Sigmoid colon (tissue), 6 donors: ENCODE measurements at regions not wholly inside any gene's neighbourhood (a gene's known extent, or its start where the extent isn't known, plus 50 kb on each side); places are given as distances from the start of the nearest gene placed in this dataset.

Source experiments
- DNase-seq: peaks from one replicate; pipeline ENCODE4 v3.0.0-alpha.2; 2019
- H3K27ac ChIP-seq, 4 donors: fragments of 200-600 bp; sonication (generic); one replicate each; pipeline ENCODE4 v1.5.1; 2016 to 2019; ENCODE audit warnings: mild to moderate bottlenecking in 1 of 4
- H3K27me3 ChIP-seq, 3 donors: fragments of 200-600 bp; sonication (generic); one replicate each; pipeline ENCODE4 v1.5.1; 2019; ENCODE audit warnings: mild to moderate bottlenecking in 1 of 3
- H3K36me3 ChIP-seq, 4 donors: fragments of 200-600 bp; sonication (generic); one replicate each; pipeline ENCODE4 v1.5.1; 2016 to 2019
- H3K4me1 ChIP-seq, 4 donors: fragments of 200-600 bp; sonication (generic); one replicate each; pipeline ENCODE4 v1.5.1; 2017 to 2019
- H3K4me3 ChIP-seq, 4 donors: fragments of 200-600 bp; sonication (generic); one replicate each; pipeline ENCODE4 v1.5.1; 2017 to 2019; ENCODE audit warnings: mild to moderate bottlenecking in 2 of 4, moderate library complexity in 1 of 4
- H3K9me3 ChIP-seq, 4 donors: fragments of 200-600 bp in 3 of 4; sonication (generic) in 3 of 4; one replicate each; pipeline versions ENCODE4 v1.5.1 to v1.6.1; 2013 to 2019
- CTCF ChIP-seq, 4 experiments: fragments of 450-650 bp in 3 of 4; fragments of 200-600 bp in 1 of 4; IDR thresholded peaks; one replicate each; pipeline ENCODE4 v1.5.1; 2016 to 2019; ENCODE audit warnings: antibody characterized with exemption in 4 of 4, mild to moderate bottlenecking in 3 of 4, moderate library complexity in 2 of 4
- EP300 ChIP-seq, 4 donors: sonication (generic); formaldehyde crosslinking; IDR thresholded peaks; one replicate each; pipeline ENCODE4 v1.6.1; 2017; ENCODE audit warnings: antibody characterized with exemption in 4 of 4
- POLR2A ChIP-seq, 2 donors: fragments of 450-650 bp; IDR thresholded peaks; one replicate each; pipeline ENCODE4 v1.6.1; 2016; ENCODE audit warnings: antibody characterized with exemption in 2 of 2, mild to moderate bottlenecking in 2 of 2, moderate library complexity in 2 of 2
- POLR2AphosphoS5 ChIP-seq, 4 donors: sonication (generic); formaldehyde crosslinking; IDR thresholded peaks; one replicate each; pipeline ENCODE4 v1.6.1; 2017; ENCODE audit warnings: antibody characterized with exemption in 4 of 4
- WGBS, 2 donors: extraction: QIAGEN DNeasy Blood & Tissue Kit; methylation state at CpG; one replicate each; pipeline ENCODE4 v1.1.7; 2013; 5-methylcytosine and 5-hydroxymethylcytosine counted together
- intact Hi-C: fragments of 100-400 bp; cut with DNase I; formaldehyde crosslinking; loops from one replicate; pipeline ENCODE4 v1.15.1; 2023
- donor health status: healthy with polysubstance abuse.
- donor health status: healthy.

- Histone ChIP-seq H3K9me3 (no peaks in the 10 kb centered on the region), H3K27ac (no peak overlapping the region), H3K4me3 (no peak overlapping the region), H3K36me3 (no peaks in the 10 kb centered on the region), H3K4me1 (peaks cover 0 to 22% (median 12%) of the 10 kb centered on the region in 4 donors), H3K27me3 (no peaks in the 10 kb centered on the region)
- TF ChIP-seq POLR2A (IDR thresholded peaks at IDR 0.05) (no peak), EP300 (IDR thresholded peaks at IDR 0.05) (no peak), CTCF (IDR thresholded peaks at IDR 0.05) (no peak), POLR2AphosphoS5 (IDR thresholded peaks at IDR 0.05) (no peak)
- intact Hi-C loops: no loop called here
- DNase-seq: no peak
- WGBS, 2 donors: 63 to 72% methylated on average over 2 of the region's 2 CpGs
Observed at GRCh38 chr4:165604181-165604580, 225.4 kb downstream of the CPE start.

GRCh38 chr4:165605811-165606210, 227.0 kb downstream of the CPE start:
- H3K4me3 ChIP-seq: no peak overlapping the region
- H3K27ac ChIP-seq: no peak overlapping the region
- 60 to 80% methylated on average over 1 of the region's 1 CpG for WGBS, 2 donors
- no peak for DNase-seq
- TF ChIP-seq POLR2A (IDR thresholded peaks at IDR 0.05): no peak
- no peak for TF ChIP-seq POLR2AphosphoS5 (IDR thresholded peaks at IDR 0.05)
- TF ChIP-seq CTCF (IDR thresholded peaks at IDR 0.05): no peak
- no peak for TF ChIP-seq EP300 (IDR thresholded peaks at IDR 0.05)
- H3K4me1 ChIP-seq: peaks cover 0 to 31% (median 14%) of the 10 kb centered on the region in 4 donors
- H3K36me3 ChIP-seq: no peaks in the 10 kb centered on the region
- no peaks in the 10 kb centered on the region for H3K9me3 ChIP-seq
- intact Hi-C loops: no loop called here
- H3K27me3 ChIP-seq: no peaks in the 10 kb centered on the region

GRCh38 chr4:165606465-165607205, 227.8 kb downstream of the CPE start:
- 65 to 74% methylated on average over 2 of the region's 2 CpGs for WGBS, 2 donors

GRCh38 chr4:165609653-165610052, 230.8 kb downstream of the CPE start:
- 87% methylated on average over 2 of the region's 2 CpGs for WGBS, 2 donors
- H3K4me1 ChIP-seq: peaks cover 0 to 56% (median 33%) of the 10 kb centered on the region in 4 donors
- intact Hi-C loops: no loop called here

More at GRCh38 chr4:165606465-165607205, 227.8 kb downstream of the CPE start:
- Histone ChIP-seq H3K9me3 (no peaks in the 10 kb centered on the region), H3K27ac (no peak overlapping the region), H3K36me3 (no peaks in the 10 kb centered on the region), H3K4me1 (peaks cover 0 to 39% (median 18%) of the 10 kb centered on the region in 4 donors), H3K4me3 (no peak overlapping the region), H3K27me3 (no peaks in the 10 kb centered on the region)
- no peak for TF ChIP-seq POLR2A (IDR thresholded peaks at IDR 0.05)
- TF ChIP-seq EP300 (IDR thresholded peaks at IDR 0.05): no peak
- TF ChIP-seq CTCF (IDR thresholded peaks at IDR 0.05): no peak
- TF ChIP-seq POLR2AphosphoS5 (IDR thresholded peaks at IDR 0.05): no peak
- DNase-seq: no peak
- intact Hi-C loops: no loop called here

More at GRCh38 chr4:165609653-165610052, 230.8 kb downstream of the CPE start:
- DNase-seq: no peak
- no peaks in the 10 kb centered on the region for H3K9me3 ChIP-seq
- no peak overlapping the region for H3K4me3 ChIP-seq
- H3K36me3 ChIP-seq: no peaks in the 10 kb centered on the region
- TF ChIP-seq POLR2AphosphoS5 (IDR thresholded peaks at IDR 0.05): no peak
- no peak for TF ChIP-seq CTCF (IDR thresholded peaks at IDR 0.05)
- TF ChIP-seq EP300 (IDR thresholded peaks at IDR 0.05): no peak
- TF ChIP-seq POLR2A (IDR thresholded peaks at IDR 0.05): no peak
- H3K27ac ChIP-seq: no peak overlapping the region
- H3K27me3 ChIP-seq: no peaks in the 10 kb centered on the region
